Smooth muscle cell (in vitro differentiated cells): ENCODE measurements at regions not wholly inside any gene's neighbourhood (a gene's known extent, or its start where the extent isn't known, plus 50 kb on each side); places are given as distances from the start of the nearest gene placed in this dataset.
"Not testable (repeated sequence)": the region's sequence is repeated elsewhere in the genome, so short reads cannot be mapped to it uniquely, and the experiment has no call there.

Source experiments
- DNase-seq: peaks from one replicate; lab custom pipeline; 2025; ENCODE audit not compliant: unreplicated experiment; lab: John Stamatoyannopoulos, UW
- H2AFZ ChIP-seq: fragments of 200-600 bp; sonication (generic); 2 replicates; pipeline ENCODE4 v1.6.0; 2016; ENCODE audit warnings: antibody characterized with exemption, low read depth, mild to moderate bottlenecking
- H3F3A ChIP-seq: fragments of 200-600 bp; sonication (generic); 2 replicates; pipeline ENCODE4 v1.6.0; 2017; ENCODE audit warnings: antibody characterized with exemption, low read depth
- H3K27ac ChIP-seq: fragments of 200-600 bp; sonication (generic); 2 replicates; pipeline ENCODE4 v1.5.1; 2016; ENCODE audit warnings: low read depth, mild to moderate bottlenecking
- H3K27me3 ChIP-seq: fragments of 200-600 bp; sonication (generic); 2 replicates; pipeline ENCODE4 v1.6.1; 2016; ENCODE audit warnings: low read depth, mild to moderate bottlenecking
- H3K36me3 ChIP-seq: fragments of 200-600 bp; sonication (generic); 2 replicates; pipeline ENCODE4 v1.5.1; 2016; ENCODE audit warnings: low read depth
- H3K4me1 ChIP-seq: fragments of 200-600 bp; sonication (generic); 2 replicates; pipeline ENCODE4 v1.5.1; 2016; ENCODE audit warnings: low read depth
- H3K4me2 ChIP-seq: fragments of 200-600 bp; sonication (generic); 2 replicates; pipeline ENCODE4 v1.6.0; 2016; ENCODE audit warnings: mild to moderate bottlenecking
- H3K4me3 ChIP-seq: fragments of 200-600 bp; sonication (generic); 2 replicates; pipeline ENCODE4 v1.5.1; 2016; ENCODE audit warnings: mild to moderate bottlenecking
- H3K79me2 ChIP-seq: fragments of 200-600 bp; sonication (generic); 2 replicates; pipeline ENCODE4 v1.6.0; 2016; ENCODE audit warnings: low read depth, mild to moderate bottlenecking
- H3K9ac ChIP-seq: fragments of 200-600 bp; sonication (generic); 2 replicates; pipeline ENCODE4 v1.6.0; 2016; ENCODE audit warnings: low read depth
- H3K9me3 ChIP-seq: fragments of 200-600 bp; sonication (generic); replicated peaks from 2 replicates; pipeline ENCODE4 v1.5.1; 2016; ENCODE audit warnings: low read depth
- H4K20me1 ChIP-seq: fragments of 200-600 bp; sonication (generic); 2 replicates; pipeline ENCODE4 v1.6.0; 2016; ENCODE audit warnings: low read depth
- WGBS: methylation state at CpG from one replicate; pipeline ENCODE4 v1.1.7; 2016; ENCODE audit warnings: low lambda C conversion rate; 5-methylcytosine and 5-hydroxymethylcytosine counted together
- TF ChIP-seq, protein P1 (sequence below): fragments of 200-600 bp; sonication (generic); IDR thresholded peaks from 2 replicates; pipeline ENCODE4 v1.5.1; 2017; ENCODE audit warnings: borderline replicate concordance, mild to moderate bottlenecking, antibody characterized with exemption; ENCODE audit not compliant: insufficient read depth, poor library complexity, severe bottlenecking

DNA sequence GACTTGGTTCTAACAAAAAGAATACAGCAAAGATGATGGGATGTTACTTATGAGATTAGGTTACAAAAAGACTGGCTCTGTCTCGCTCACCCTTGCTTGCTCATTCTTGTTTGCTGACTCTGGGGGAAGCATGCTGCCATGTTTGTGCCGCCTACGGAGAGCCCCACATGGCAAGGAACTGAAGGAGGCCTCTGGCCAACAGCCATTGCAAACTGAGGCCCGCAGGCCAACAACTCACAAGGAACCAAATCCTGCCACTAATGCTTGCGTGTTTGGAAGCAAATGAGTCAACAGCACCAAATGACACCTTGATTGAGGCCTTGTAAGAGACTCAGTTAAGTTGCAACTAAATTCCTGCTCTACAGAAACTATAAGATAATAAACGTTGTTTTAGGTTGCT, 82.1 kb upstream of the FOXN2 start:
- Histone ChIP-seq H3K36me3 (no peaks in the 10 kb centered on the region), H4K20me1 (no peaks in the 10 kb centered on the region), H3K27me3 (no peaks in the 10 kb centered on the region), H3K9me3 (no peaks in the 10 kb centered on the region), H3K79me2 (no peaks in the 10 kb centered on the region), H3F3A (no peaks in the 10 kb centered on the region), H3K27ac (no peak overlapping the region), H3K4me3 (no peak overlapping the region), H2AFZ (no peak overlapping the region), H3K9ac (no peak overlapping the region), H3K4me1 (no peaks in the 10 kb centered on the region), H3K4me2 (no peak overlapping the region)
- TF ChIP-seq, protein P1, sequence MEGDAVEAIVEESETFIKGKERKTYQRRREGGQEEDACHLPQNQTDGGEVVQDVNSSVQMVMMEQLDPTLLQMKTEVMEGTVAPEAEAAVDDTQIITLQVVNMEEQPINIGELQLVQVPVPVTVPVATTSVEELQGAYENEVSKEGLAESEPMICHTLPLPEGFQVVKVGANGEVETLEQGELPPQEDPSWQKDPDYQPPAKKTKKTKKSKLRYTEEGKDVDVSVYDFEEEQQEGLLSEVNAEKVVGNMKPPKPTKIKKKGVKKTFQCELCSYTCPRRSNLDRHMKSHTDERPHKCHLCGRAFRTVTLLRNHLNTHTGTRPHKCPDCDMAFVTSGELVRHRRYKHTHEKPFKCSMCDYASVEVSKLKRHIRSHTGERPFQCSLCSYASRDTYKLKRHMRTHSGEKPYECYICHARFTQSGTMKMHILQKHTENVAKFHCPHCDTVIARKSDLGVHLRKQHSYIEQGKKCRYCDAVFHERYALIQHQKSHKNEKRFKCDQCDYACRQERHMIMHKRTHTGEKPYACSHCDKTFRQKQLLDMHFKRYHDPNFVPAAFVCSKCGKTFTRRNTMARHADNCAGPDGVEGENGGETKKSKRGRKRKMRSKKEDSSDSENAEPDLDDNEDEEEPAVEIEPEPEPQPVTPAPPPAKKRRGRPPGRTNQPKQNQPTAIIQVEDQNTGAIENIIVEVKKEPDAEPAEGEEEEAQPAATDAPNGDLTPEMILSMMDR, result no peak
- DNase-seq, result no peak
- WGBS, result 93% methylated on average over 6 of the region's 6 CpGs

DNA sequence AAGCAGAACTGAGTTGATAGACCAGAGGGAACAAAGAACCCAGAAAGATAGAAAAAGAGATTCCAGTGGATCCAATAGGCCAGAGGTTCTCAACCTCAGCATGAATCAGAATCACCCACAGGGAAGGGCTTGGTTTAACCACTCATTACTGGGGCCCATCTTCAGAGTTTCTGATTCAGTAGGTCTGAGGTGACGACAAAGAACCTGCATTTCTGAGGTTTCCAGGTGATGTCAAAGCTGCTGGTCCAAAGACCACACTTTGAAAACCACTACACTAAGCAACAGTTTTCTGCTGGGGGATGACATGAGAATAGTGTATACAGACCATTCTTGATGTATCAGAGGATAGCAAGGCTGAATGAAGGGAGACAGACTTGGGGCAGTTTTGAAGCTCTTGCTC, 81.5 kb upstream of the FOXN2 start:
- no peaks in the 10 kb centered on the region for H3K79me2 ChIP-seq
- H3K9me3 ChIP-seq, result no peaks in the 10 kb centered on the region
- TF ChIP-seq, protein P1, result no peak
- no peaks in the 10 kb centered on the region for H4K20me1 ChIP-seq
- no peak overlapping the region for H3K4me3 ChIP-seq
- H2AFZ ChIP-seq, result no peak overlapping the region
- no peak overlapping the region for H3K9ac ChIP-seq
- 78% methylated on average over 1 of the region's 1 CpG for WGBS
- no peaks in the 10 kb centered on the region for H3K27me3 ChIP-seq
- H3K4me2 ChIP-seq, result no peak overlapping the region
- H3K36me3 ChIP-seq, result no peaks in the 10 kb centered on the region
- no peak overlapping the region for H3K27ac ChIP-seq
- H3K4me1 ChIP-seq, result no peaks in the 10 kb centered on the region
- no peaks in the 10 kb centered on the region for H3F3A ChIP-seq
- DNase-seq, result no peak

DNA sequence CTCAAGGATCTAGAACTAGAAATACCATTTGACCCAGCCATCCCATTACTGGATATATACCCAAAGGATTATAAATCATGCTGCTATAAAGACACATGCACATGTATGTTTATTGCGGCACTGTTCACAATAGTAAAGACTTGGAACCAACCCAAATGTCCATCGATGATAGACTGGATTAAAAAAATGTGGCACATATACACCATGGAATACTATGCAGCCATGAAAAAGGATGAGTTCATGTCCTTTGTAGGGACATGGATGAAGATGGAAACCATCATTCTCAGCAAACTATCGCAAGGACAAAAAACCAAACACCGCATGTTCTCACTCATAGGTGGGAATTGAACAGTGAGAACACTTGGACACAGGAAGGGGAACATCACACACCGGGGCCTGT, 80.7 kb upstream of the FOXN2 start:
- not testable (repeated sequence) for H3F3A ChIP-seq, H3K9me3 ChIP-seq, H3K27me3 ChIP-seq, H3K27ac ChIP-seq, H3K36me3 ChIP-seq, H2AFZ ChIP-seq, H3K79me2 ChIP-seq, H3K4me1 ChIP-seq, H4K20me1 ChIP-seq, H3K4me2 ChIP-seq, H3K9ac ChIP-seq, H3K4me3 ChIP-seq, DNase-seq
- WGBS, result 93% methylated on average over 4 of the region's 5 CpGs

DNA sequence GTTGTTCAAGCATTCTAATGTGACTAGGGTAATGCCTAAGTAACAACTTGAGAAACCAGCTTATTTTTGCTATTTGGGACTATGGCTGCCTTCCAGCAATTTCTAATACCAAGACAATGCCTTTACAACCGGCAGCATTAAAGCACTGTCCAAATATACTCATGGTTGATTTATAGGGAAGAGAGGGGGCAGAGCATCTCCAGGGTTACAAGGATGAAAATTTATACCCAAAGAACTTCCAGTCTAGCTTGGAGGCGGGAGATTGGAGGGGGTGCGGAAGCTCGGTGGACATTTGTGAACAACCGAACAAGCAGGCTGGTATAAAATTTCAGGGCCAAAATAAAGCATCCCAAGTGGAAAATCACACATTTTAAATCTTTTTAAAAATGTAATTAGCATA, 79.4 kb upstream of the FOXN2 start:
- H3K27me3 ChIP-seq, result no peaks in the 10 kb centered on the region
- H2AFZ ChIP-seq, result no peak overlapping the region
- H3K4me3 ChIP-seq, result no peak overlapping the region
- H3K79me2 ChIP-seq, result no peaks in the 10 kb centered on the region
- no peak overlapping the region for H3K9ac ChIP-seq
- no peak overlapping the region for H3K27ac ChIP-seq
- H3K9me3 ChIP-seq, result no peaks in the 10 kb centered on the region
- H3K36me3 ChIP-seq, result no peaks in the 10 kb centered on the region
- no peaks in the 10 kb centered on the region for H3K4me1 ChIP-seq
- H3F3A ChIP-seq, result no peaks in the 10 kb centered on the region
- no peaks in the 10 kb centered on the region for H4K20me1 ChIP-seq
- no peak overlapping the region for H3K4me2 ChIP-seq
- DNase-seq, result no peak
- 93% methylated on average over 5 of the region's 5 CpGs for WGBS
- TF ChIP-seq, protein P1, result no peak
